H1 (cell line): ENCODE measurements at regions not wholly inside any gene's neighbourhood (a gene's known extent, or its start where the extent isn't known, plus 50 kb on each side); places are given as distances from the start of the nearest gene placed in this dataset.

Experiments
- CHD1 ChIP-seq: IDR thresholded peaks from 2 replicates; pipeline ENCODE4 v1.6.1; 2012; ENCODE audit warnings: low read depth, low read length, improper control_type of control experiment
- EP300 ChIP-seq, 2 experiments: IDR thresholded peaks; 1 replicate in 1 of 2; 2 replicates in 1 of 2; pipeline ENCODE4 v1.6.1; 2011 to 2012; ENCODE audit warnings: low read depth in 2 of 2, low read length in 2 of 2, mild to moderate bottlenecking in 2 of 2, borderline replicate concordance in 1 of 2, inconsistent platforms in 1 of 2, moderate library complexity in 1 of 2
- KDM1A ChIP-seq: fragments of 200-600, 300-600 bp; sonication (generic); IDR thresholded peaks from 2 replicates; pipeline ENCODE4 v1.7.1; 2016; ENCODE audit warnings: mild to moderate bottlenecking, low read length, borderline replicate concordance
- YY1 ChIP-seq: IDR thresholded peaks from 2 replicates; pipeline ENCODE4 v1.6.1; 2011; ENCODE audit warnings: low read depth, mild to moderate bottlenecking, low read length
- TF ChIP-seq, protein P1 (sequence below): fragments of 300-600 bp; sonication (generic); IDR thresholded peaks from 2 replicates; pipeline ENCODE4 v1.7.1; 2012; ENCODE audit warnings: low read length, moderate library complexity, mild to moderate bottlenecking, inconsistent platforms; ENCODE audit not compliant: insufficient replicate concordance

GRCh38 chr9:16063241-16063591 is 510.4 kb downstream of the CCDC171 start (continued):
- TF ChIP-seq, protein P1, sequence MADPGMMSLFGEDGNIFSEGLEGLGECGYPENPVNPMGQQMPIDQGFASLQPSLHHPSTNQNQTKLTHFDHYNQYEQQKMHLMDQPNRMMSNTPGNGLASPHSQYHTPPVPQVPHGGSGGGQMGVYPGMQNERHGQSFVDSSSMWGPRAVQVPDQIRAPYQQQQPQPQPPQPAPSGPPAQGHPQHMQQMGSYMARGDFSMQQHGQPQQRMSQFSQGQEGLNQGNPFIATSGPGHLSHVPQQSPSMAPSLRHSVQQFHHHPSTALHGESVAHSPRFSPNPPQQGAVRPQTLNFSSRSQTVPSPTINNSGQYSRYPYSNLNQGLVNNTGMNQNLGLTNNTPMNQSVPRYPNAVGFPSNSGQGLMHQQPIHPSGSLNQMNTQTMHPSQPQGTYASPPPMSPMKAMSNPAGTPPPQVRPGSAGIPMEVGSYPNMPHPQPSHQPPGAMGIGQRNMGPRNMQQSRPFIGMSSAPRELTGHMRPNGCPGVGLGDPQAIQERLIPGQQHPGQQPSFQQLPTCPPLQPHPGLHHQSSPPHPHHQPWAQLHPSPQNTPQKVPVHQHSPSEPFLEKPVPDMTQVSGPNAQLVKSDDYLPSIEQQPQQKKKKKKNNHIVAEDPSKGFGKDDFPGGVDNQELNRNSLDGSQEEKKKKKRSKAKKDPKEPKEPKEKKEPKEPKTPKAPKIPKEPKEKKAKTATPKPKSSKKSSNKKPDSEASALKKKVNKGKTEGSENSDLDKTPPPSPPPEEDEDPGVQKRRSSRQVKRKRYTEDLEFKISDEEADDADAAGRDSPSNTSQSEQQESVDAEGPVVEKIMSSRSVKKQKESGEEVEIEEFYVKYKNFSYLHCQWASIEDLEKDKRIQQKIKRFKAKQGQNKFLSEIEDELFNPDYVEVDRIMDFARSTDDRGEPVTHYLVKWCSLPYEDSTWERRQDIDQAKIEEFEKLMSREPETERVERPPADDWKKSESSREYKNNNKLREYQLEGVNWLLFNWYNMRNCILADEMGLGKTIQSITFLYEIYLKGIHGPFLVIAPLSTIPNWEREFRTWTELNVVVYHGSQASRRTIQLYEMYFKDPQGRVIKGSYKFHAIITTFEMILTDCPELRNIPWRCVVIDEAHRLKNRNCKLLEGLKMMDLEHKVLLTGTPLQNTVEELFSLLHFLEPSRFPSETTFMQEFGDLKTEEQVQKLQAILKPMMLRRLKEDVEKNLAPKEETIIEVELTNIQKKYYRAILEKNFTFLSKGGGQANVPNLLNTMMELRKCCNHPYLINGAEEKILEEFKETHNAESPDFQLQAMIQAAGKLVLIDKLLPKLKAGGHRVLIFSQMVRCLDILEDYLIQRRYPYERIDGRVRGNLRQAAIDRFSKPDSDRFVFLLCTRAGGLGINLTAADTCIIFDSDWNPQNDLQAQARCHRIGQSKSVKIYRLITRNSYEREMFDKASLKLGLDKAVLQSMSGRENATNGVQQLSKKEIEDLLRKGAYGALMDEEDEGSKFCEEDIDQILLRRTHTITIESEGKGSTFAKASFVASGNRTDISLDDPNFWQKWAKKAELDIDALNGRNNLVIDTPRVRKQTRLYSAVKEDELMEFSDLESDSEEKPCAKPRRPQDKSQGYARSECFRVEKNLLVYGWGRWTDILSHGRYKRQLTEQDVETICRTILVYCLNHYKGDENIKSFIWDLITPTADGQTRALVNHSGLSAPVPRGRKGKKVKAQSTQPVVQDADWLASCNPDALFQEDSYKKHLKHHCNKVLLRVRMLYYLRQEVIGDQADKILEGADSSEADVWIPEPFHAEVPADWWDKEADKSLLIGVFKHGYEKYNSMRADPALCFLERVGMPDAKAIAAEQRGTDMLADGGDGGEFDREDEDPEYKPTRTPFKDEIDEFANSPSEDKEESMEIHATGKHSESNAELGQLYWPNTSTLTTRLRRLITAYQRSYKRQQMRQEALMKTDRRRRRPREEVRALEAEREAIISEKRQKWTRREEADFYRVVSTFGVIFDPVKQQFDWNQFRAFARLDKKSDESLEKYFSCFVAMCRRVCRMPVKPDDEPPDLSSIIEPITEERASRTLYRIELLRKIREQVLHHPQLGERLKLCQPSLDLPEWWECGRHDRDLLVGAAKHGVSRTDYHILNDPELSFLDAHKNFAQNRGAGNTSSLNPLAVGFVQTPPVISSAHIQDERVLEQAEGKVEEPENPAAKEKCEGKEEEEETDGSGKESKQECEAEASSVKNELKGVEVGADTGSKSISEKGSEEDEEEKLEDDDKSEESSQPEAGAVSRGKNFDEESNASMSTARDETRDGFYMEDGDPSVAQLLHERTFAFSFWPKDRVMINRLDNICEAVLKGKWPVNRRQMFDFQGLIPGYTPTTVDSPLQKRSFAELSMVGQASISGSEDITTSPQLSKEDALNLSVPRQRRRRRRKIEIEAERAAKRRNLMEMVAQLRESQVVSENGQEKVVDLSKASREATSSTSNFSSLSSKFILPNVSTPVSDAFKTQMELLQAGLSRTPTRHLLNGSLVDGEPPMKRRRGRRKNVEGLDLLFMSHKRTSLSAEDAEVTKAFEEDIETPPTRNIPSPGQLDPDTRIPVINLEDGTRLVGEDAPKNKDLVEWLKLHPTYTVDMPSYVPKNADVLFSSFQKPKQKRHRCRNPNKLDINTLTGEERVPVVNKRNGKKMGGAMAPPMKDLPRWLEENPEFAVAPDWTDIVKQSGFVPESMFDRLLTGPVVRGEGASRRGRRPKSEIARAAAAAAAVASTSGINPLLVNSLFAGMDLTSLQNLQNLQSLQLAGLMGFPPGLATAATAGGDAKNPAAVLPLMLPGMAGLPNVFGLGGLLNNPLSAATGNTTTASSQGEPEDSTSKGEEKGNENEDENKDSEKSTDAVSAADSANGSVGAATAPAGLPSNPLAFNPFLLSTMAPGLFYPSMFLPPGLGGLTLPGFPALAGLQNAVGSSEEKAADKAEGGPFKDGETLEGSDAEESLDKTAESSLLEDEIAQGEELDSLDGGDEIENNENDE, result no peak
- TF ChIP-seq EP300 (IDR thresholded peaks at IDR 0.05; ENCODE audit: borderline replicate concordance in 1 of 2, low read depth in 2 of 2, low read length in 2 of 2) (no peak), KDM1A (no peak), YY1 (no peak), CHD1 (no peak)
